ENCODE measurements at regions not wholly inside any gene's neighbourhood (a gene's known extent, or its start where the extent isn't known, plus 50 kb on each side); places are given as distances from the start of the nearest gene placed in this dataset.
A peak's percentile ranks its signal among the peaks of the same experiment; 100 is the strongest.

DNA sequence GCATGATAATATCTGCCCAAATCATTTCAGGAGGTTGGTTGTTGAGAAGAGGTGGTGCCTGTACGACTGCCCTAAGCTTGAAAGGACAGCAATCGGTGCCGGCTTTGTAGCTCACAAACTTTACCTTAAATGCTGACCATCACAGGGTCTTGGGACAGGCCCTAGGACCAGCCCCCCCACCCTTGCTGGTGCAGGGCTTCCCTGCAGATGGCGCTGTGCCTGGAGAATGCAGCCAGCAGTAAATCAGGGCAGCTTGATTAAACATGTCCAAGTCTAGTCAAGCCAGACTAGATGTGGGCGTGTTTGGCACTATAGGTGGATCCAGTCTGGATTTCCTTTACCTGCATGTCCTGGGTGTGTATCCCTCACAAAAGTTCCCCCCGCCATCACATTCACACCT lies 135.5 kb upstream of the CRHR1 start:
- Histone ChIP-seq H3K4ac (ENCODE audit: low read length) (no peak overlapping the region), H3K9me3 (replicated peaks in 1 of 2; ENCODE audit: control insufficient read depth in 2 of 2, insufficient read depth in 1 of 2, low read depth in 1 of 2, low read length in 2 of 2) (no peaks in the 10 kb centered on the region), H3K18ac (ENCODE audit: low read length) (no peak overlapping the region), H4K91ac (ENCODE audit: low read depth, low read length, poor library complexity) (no peak overlapping the region), H2AK5ac (ENCODE audit: low read depth, low read length) (no peak overlapping the region), H3K4me2 (ENCODE audit: insufficient read depth, low read length, poor library complexity, severe bottlenecking) (no peak overlapping the region), H3K4me1 (ENCODE audit: control insufficient read depth in 2 of 2, insufficient read depth in 1 of 2, low read depth in 1 of 2, low read length in 2 of 2) (no peaks in the 10 kb centered on the region), H3K27ac (replicated peaks; ENCODE audit: low read length) (no peak overlapping the region), H2BK120ac (ENCODE audit: low read depth, low read length) (no peak overlapping the region), H3K14ac (ENCODE audit: low read length) (no peak overlapping the region), H2BK5ac (ENCODE audit: low read length) (no peak overlapping the region), H2AFZ (ENCODE audit: low read length) (no peak overlapping the region), H3K23ac (ENCODE audit: low read depth, low read length, poor library complexity) (peak overlapping the region; percentile 30), H3K4me3 (ENCODE audit: low read length in 2 of 2) (no peak overlapping the region), H3K27me3 (ENCODE audit: control insufficient read depth in 3 of 3, insufficient read depth in 3 of 3, low read depth in 1 of 3, low read length in 3 of 3) (no peaks in the 10 kb centered on the region), H3K79me1 (ENCODE audit: low read depth, low read length) (no peaks in the 10 kb centered on the region), H3K9ac (ENCODE audit: low read depth, low read length, poor library complexity) (no peak overlapping the region), H4K8ac (ENCODE audit: low read depth, low read length) (no peak overlapping the region), H3K36me3 (replicated peaks in 1 of 2; ENCODE audit: control insufficient read depth in 2 of 2, insufficient read depth in 2 of 2, low read length in 2 of 2) (no peaks in the 10 kb centered on the region), H2BK15ac (ENCODE audit: low read length) (no peak overlapping the region), H2BK12ac (ENCODE audit: low read length) (no peak overlapping the region)
- no CpG with 5 or more reads among the region's 6 CpGs for WGBS, 2 donors (ENCODE audit: extremely low coverage in 2 of 2, insufficient read length in 2 of 2, insufficient replicate concordance in 1 of 2)
- DNase-seq (ENCODE audit: low spot score): no peak

DNA sequence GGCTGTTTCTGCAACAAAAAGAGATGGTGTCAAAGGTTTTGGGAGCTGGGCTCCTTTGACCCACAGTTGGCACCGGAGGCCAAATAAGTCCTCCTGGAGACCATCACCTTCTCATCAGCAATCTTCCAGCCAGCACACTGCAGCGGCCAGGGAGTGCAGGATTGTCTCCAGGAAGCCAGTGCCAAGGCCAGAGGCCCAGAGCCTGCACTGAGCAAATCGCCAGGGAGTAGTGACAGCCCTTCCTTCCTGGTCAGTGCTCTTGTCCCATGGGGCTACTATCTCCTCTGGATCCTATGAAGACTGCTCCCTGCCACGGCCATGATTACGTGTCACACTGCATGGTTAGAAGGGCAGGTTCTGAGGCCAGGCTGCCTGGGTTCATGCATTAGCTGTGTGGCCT lies 134.3 kb upstream of the CRHR1 start:
- no peak overlapping the region for H3K14ac ChIP-seq (ENCODE audit: low read length)
- no peaks in the 10 kb centered on the region for H3K9me3 ChIP-seq (replicated peaks in 1 of 2; ENCODE audit: control insufficient read depth in 2 of 2, insufficient read depth in 1 of 2, low read depth in 1 of 2, low read length in 2 of 2)
- no peaks in the 10 kb centered on the region for H3K79me1 ChIP-seq (ENCODE audit: low read depth, low read length)
- H2AFZ ChIP-seq (ENCODE audit: low read length): no peak overlapping the region
- no peak for DNase-seq (ENCODE audit: low spot score)
- no peak overlapping the region for H3K9ac ChIP-seq (ENCODE audit: low read depth, low read length, poor library complexity)
- H3K4me1 ChIP-seq (ENCODE audit: control insufficient read depth in 2 of 2, insufficient read depth in 1 of 2, low read depth in 1 of 2, low read length in 2 of 2): no peaks in the 10 kb centered on the region
- no peaks in the 10 kb centered on the region for H3K27me3 ChIP-seq (ENCODE audit: control insufficient read depth in 3 of 3, insufficient read depth in 3 of 3, low read depth in 1 of 3, low read length in 3 of 3)
- H2BK5ac ChIP-seq (ENCODE audit: low read length): no peak overlapping the region
- H3K4ac ChIP-seq (ENCODE audit: low read length): no peak overlapping the region
- H3K4me2 ChIP-seq (ENCODE audit: insufficient read depth, low read length, poor library complexity, severe bottlenecking): no peak overlapping the region
- H2BK12ac ChIP-seq (ENCODE audit: low read length): no peak overlapping the region
- H3K36me3 ChIP-seq (replicated peaks in 1 of 2; ENCODE audit: control insufficient read depth in 2 of 2, insufficient read depth in 2 of 2, low read length in 2 of 2): no peaks in the 10 kb centered on the region
- no peak overlapping the region for H3K18ac ChIP-seq (ENCODE audit: low read length)
- no peak overlapping the region for H2BK15ac ChIP-seq (ENCODE audit: low read length)
- no peak overlapping the region for H4K91ac ChIP-seq (ENCODE audit: low read depth, low read length, poor library complexity)
- no CpG with 5 or more reads among the region's 5 CpGs for WGBS, 2 donors (ENCODE audit: extremely low coverage in 2 of 2, insufficient read length in 2 of 2, insufficient replicate concordance in 1 of 2)
- H3K23ac ChIP-seq (ENCODE audit: low read depth, low read length, poor library complexity): no peak overlapping the region
- no peak overlapping the region for H3K27ac ChIP-seq (replicated peaks; ENCODE audit: low read length)
- no peak overlapping the region for H2AK5ac ChIP-seq (ENCODE audit: low read depth, low read length)
- H3K4me3 ChIP-seq (ENCODE audit: low read length in 2 of 2): no peak overlapping the region
- H2BK120ac ChIP-seq (ENCODE audit: low read depth, low read length): no peak overlapping the region
- H4K8ac ChIP-seq (ENCODE audit: low read depth, low read length): no peak overlapping the region

DNA sequence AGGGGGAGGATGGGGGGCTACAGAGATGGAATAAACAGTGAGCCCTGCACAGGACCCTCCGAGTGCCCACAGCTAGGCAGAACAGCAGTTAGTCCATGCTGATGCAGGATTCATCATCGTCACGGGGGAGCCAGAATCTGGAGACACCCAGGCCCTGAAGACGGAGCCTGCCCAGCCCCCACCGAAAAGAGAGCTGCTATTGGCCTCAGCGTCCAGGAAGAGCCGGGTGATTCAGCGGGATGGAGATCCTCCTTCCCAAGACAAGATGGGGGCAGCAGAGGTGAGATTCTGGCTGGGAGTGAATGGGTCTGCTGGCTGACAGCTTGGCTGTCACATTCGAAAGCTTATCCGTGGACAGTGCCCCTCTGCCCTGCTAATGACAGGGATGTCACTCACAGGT lies 133.6 kb upstream of the CRHR1 start:
- H4K91ac ChIP-seq (ENCODE audit: low read depth, low read length, poor library complexity): no peak overlapping the region
- no peak overlapping the region for H3K4ac ChIP-seq (ENCODE audit: low read length)
- no peak overlapping the region for H3K18ac ChIP-seq (ENCODE audit: low read length)
- no peak overlapping the region for H4K8ac ChIP-seq (ENCODE audit: low read depth, low read length)
- H3K9ac ChIP-seq (ENCODE audit: low read depth, low read length, poor library complexity): no peak overlapping the region
- H2AK5ac ChIP-seq (ENCODE audit: low read depth, low read length): no peak overlapping the region
- no peak overlapping the region for H2BK12ac ChIP-seq (ENCODE audit: low read length)
- H3K4me3 ChIP-seq (ENCODE audit: low read length in 2 of 2): no peak overlapping the region
- H3K4me1 ChIP-seq (ENCODE audit: control insufficient read depth in 2 of 2, insufficient read depth in 1 of 2, low read depth in 1 of 2, low read length in 2 of 2): no peaks in the 10 kb centered on the region
- H2BK5ac ChIP-seq (ENCODE audit: low read length): no peak overlapping the region
- no peaks in the 10 kb centered on the region for H3K27me3 ChIP-seq (ENCODE audit: control insufficient read depth in 3 of 3, insufficient read depth in 3 of 3, low read depth in 1 of 3, low read length in 3 of 3)
- H3K9me3 ChIP-seq (replicated peaks in 1 of 2; ENCODE audit: control insufficient read depth in 2 of 2, insufficient read depth in 1 of 2, low read depth in 1 of 2, low read length in 2 of 2): no peaks in the 10 kb centered on the region
- no peaks in the 10 kb centered on the region for H3K36me3 ChIP-seq (replicated peaks in 1 of 2; ENCODE audit: control insufficient read depth in 2 of 2, insufficient read depth in 2 of 2, low read length in 2 of 2)
- no peaks in the 10 kb centered on the region for H3K79me1 ChIP-seq (ENCODE audit: low read depth, low read length)
- H3K23ac ChIP-seq (ENCODE audit: low read depth, low read length, poor library complexity): no peak overlapping the region
- no peak overlapping the region for H3K14ac ChIP-seq (ENCODE audit: low read length)
- no peak overlapping the region for H2BK120ac ChIP-seq (ENCODE audit: low read depth, low read length)
- no peak for DNase-seq (ENCODE audit: low spot score)
- no CpG with 5 or more reads among the region's 10 CpGs for WGBS, 2 donors (ENCODE audit: extremely low coverage in 2 of 2, insufficient read length in 2 of 2, insufficient replicate concordance in 1 of 2)
- H2BK15ac ChIP-seq (ENCODE audit: low read length): no peak overlapping the region
- no peak overlapping the region for H3K27ac ChIP-seq (replicated peaks; ENCODE audit: low read length)
- no peak overlapping the region for H3K4me2 ChIP-seq (ENCODE audit: insufficient read depth, low read length, poor library complexity, severe bottlenecking)
- no peak overlapping the region for H2AFZ ChIP-seq (ENCODE audit: low read length)

DNA sequence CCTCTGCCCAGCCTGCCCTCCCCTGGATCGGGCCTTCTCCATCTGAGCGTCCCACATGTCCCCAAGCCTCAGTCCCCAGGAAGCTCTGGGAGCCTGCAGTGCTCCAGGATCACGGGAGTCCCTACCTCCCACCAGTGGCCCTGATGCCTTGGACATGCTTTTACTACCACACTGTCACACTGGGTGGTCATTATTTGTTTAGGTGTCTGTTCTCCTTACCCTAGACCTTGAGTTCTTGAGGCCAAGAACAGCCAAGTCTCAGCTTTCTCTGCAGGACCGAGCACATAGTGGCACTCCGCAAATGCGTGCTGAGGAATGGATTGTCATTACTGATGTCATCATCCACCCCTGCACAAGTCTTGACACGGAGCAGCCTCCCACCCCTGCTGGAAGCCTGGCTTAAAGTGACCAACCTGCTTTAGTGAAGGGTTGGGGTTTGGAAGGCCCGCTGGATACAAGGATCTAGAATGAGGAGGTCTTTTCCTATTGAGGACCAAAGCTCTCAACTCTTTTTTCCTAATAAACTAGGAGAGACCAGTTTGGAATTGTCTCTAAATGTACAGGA lies 132.9 kb upstream of the CRHR1 start:
- Histone ChIP-seq H2BK12ac (ENCODE audit: low read length) (no peak overlapping the region), H3K14ac (ENCODE audit: low read length) (no peak overlapping the region), H3K4me3 (ENCODE audit: low read length in 2 of 2) (no peak overlapping the region), H3K9me3 (replicated peaks in 1 of 2; ENCODE audit: control insufficient read depth in 2 of 2, insufficient read depth in 1 of 2, low read depth in 1 of 2, low read length in 2 of 2) (no peaks in the 10 kb centered on the region), H3K4ac (ENCODE audit: low read length) (no peak overlapping the region), H3K27me3 (ENCODE audit: control insufficient read depth in 3 of 3, insufficient read depth in 3 of 3, low read depth in 1 of 3, low read length in 3 of 3) (no peaks in the 10 kb centered on the region), H3K27ac (replicated peaks; ENCODE audit: low read length) (no peak overlapping the region), H3K23ac (ENCODE audit: low read depth, low read length, poor library complexity) (no peak overlapping the region), H2BK120ac (ENCODE audit: low read depth, low read length) (no peak overlapping the region), H4K8ac (ENCODE audit: low read depth, low read length) (no peak overlapping the region), H3K79me1 (ENCODE audit: low read depth, low read length) (no peaks in the 10 kb centered on the region), H2AK5ac (ENCODE audit: low read depth, low read length) (no peak overlapping the region), H3K9ac (ENCODE audit: low read depth, low read length, poor library complexity) (no peak overlapping the region), H2BK15ac (ENCODE audit: low read length) (no peak overlapping the region), H4K91ac (ENCODE audit: low read depth, low read length, poor library complexity) (no peak overlapping the region), H3K18ac (ENCODE audit: low read length) (no peak overlapping the region), H2BK5ac (ENCODE audit: low read length) (no peak overlapping the region), H3K4me1 (ENCODE audit: control insufficient read depth in 2 of 2, insufficient read depth in 1 of 2, low read depth in 1 of 2, low read length in 2 of 2) (no peaks in the 10 kb centered on the region), H2AFZ (ENCODE audit: low read length) (no peak overlapping the region), H3K4me2 (ENCODE audit: insufficient read depth, low read length, poor library complexity, severe bottlenecking) (no peak overlapping the region), H3K36me3 (replicated peaks in 1 of 2; ENCODE audit: control insufficient read depth in 2 of 2, insufficient read depth in 2 of 2, low read length in 2 of 2) (no peaks in the 10 kb centered on the region)
- DNase-seq (ENCODE audit: low spot score): no peak
- WGBS, 2 donors (ENCODE audit: extremely low coverage in 2 of 2, insufficient read length in 2 of 2, insufficient replicate concordance in 1 of 2): no CpG with 5 or more reads among the region's 8 CpGs
